GM20000 (cell line): ENCODE measurements at regions not wholly inside any gene's neighbourhood (a gene's known extent, or its start where the extent isn't known, plus 50 kb on each side); places are given as distances from the start of the nearest gene placed in this dataset.
"Not testable (repeated sequence)": the region's sequence is repeated elsewhere in the genome, so short reads cannot be mapped to it uniquely, and the experiment has no call there.

Source experiments
- DNase-seq: peaks from one replicate; pipeline ENCODE4 v3.0.0; 2012; ENCODE audit warnings: low spot score
- TF ChIP-seq, protein P1 (sequence below): IDR thresholded peaks from 2 replicates; pipeline ENCODE4 v1.5.1; 2012; ENCODE audit warnings: mild to moderate bottlenecking, control low read depth; ENCODE audit errors: extremely low read depth, missing control alignments

DNA sequence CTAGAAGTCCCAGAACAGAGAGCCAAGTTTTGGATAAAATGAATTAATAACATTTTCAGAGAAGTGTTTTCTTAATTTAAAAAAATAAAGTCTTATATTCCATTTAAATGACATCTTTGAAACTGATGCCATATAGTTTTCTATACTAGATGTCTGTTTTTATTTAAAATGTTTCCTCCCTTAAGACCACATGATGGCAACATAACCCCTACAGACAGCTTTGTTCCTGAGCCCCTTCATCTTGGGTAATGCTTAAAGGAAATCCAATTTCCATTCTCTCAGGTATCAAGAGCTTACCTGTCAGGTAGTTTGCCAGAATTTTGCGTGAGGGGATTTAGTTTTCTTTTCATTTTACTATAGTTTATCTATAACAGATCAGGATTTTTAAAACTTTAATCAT, 181.4 kb upstream of the UGT8 start:
- TF ChIP-seq, protein P1, sequence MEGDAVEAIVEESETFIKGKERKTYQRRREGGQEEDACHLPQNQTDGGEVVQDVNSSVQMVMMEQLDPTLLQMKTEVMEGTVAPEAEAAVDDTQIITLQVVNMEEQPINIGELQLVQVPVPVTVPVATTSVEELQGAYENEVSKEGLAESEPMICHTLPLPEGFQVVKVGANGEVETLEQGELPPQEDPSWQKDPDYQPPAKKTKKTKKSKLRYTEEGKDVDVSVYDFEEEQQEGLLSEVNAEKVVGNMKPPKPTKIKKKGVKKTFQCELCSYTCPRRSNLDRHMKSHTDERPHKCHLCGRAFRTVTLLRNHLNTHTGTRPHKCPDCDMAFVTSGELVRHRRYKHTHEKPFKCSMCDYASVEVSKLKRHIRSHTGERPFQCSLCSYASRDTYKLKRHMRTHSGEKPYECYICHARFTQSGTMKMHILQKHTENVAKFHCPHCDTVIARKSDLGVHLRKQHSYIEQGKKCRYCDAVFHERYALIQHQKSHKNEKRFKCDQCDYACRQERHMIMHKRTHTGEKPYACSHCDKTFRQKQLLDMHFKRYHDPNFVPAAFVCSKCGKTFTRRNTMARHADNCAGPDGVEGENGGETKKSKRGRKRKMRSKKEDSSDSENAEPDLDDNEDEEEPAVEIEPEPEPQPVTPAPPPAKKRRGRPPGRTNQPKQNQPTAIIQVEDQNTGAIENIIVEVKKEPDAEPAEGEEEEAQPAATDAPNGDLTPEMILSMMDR, result no peak
- no peak for DNase-seq

DNA sequence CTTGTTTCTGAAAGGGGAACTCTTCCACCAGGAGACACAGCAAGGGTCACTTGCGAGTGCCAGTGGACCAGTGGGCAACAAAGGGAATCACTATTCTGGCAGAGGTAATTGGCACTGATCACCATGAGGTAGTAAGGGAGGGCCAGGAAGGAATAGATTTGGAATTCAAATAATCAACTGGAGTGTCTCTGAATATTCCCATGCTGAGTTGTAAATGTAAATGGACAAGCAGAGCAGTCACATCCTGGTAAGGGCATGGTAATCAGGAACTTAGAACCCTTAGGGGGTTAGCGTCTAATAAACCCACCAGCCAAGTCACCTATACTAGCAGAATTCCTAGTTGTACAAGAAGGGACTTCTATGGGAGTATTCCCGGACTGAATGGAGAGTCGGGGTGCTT, 178.5 kb upstream of the UGT8 start:
- no peak for DNase-seq
- TF ChIP-seq, protein P1, result no peak

DNA sequence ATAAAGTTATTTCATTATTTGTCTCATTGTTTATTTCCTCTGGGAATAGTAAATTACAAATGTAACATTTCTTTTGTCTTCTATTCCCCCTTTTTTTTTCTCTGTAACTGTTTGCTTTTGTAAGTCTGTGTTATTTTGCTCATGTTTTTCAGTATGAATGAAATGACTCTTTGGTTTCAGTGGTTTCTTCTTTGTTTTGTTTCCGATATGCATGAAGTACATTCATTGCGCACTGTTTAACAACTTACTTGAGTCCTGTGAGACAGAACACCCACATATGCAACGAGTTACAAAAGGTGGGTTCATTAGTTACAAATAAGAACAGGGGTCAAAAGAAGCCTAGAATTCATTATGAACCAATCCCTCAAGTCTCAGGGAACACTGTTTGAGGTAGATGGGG, 175.0 kb upstream of the UGT8 start:
- peak; percentile 33 for DNase-seq
- TF ChIP-seq, protein P1, result no peak

DNA sequence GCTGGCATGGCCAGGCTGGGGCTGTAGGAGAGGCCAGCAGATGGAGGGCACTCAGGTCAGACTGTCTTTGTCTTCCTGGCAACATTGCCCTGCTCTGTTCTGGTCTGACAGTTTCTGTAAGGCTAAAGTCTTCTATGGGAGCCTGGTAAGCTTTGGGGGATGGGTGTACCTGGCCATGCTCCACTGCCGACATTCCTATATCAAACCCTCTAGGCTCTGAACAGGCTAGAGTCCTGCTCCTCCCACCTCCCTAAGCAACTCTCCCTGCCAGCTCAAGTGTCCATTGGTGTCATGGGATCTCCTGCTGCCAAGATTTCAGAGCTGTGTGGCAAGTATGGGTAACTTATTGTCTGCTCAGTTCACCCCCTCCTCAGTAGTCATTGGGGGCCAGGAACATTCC, 163.5 kb upstream of the UGT8 start:
- DNase-seq, result no peak
- TF ChIP-seq, protein P1, result no peak

DNA sequence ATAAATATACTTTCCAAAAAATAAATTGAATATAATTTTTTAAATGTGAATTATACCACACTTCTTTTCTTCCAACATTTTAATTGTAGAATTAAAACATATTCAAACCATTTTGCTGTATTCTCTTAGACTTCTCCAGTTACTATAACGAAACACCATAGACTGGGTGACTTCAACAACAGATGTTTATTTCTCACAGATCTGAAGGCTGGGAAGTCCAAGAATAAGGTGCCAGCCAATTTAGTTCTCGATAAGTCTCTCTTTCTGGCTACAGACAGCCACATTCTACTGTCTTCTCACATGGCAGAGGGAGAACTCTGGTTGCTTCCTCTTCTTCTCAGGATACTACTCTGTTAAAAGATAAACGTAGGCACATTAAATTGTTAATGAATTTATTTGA, 155.8 kb upstream of the UGT8 start:
- DNase-seq, result no peak
- TF ChIP-seq, protein P1, result no peak

DNA sequence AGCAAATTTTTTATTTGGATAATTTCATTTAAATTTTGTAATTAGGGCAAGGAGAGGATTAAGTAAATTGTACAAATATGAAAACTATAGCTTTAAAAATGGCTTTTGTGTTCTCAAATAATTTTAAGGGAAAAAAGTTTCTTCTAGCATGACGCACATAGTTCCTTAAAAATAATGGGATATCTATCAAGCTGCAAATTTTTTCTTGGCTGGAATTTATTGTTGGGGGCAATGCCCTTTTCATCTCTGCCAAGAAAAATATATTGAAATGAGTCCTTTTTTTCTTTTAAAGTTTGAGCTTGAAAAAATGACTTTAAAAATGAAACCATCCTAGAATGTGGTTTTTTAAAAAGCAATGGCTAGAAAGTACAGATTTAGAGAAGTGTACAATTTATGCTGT, 154.4 kb upstream of the UGT8 start:
- TF ChIP-seq, protein P1, result no peak
- no peak for DNase-seq

DNA sequence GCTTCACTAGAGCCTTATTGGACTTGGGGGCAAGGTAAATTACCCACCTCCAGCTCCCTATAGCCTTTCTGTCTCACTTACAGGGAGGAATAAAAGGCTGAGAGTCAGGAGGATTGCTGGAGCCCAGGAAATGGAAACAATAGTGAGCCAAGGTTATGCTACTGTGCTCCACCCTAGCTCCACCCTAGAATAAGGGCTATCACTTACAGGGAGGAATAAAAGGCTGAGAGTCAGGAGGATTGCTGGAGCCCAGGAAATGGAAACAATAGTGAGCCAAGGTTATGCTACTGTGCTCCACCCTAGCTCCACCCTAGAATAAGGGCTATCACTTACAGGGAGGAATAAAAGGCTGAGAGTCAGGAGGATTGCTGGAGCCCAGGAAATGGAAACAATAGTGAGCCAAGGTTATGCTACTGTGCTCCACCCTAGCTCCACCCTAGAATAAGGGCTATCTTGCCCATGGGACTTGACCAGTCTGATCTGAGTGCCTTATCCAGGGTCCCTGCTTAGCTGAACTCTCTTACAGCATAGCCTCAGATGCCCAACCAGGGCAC, 150.6 kb upstream of the UGT8 start:
- not testable (repeated sequence) for DNase-seq

DNA sequence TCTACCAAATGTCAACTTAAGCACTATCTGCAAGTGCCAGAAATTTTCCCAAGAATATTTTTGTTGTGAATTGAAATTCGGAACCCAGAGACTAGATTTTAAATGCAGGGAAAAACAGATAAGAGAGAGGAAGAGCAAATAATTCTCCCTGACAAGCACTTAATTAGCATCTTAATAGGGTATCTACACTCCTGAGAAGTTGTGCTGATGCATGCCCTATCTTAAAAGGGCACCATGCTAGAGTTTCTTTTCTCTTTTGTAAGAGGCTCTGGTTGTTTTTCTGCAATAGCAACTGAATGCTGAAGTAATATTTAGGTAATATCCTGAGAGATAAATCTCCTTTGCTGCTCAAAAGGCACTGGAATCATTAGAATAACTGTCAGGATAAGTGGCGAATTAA, 139.9 kb upstream of the UGT8 start:
- TF ChIP-seq, protein P1, result no peak

More for the DNA sequence above, 139.9 kb upstream of the UGT8 start:
- DNase-seq, result no peak
